ENCODE measurements at regions not wholly inside any gene's neighbourhood (a gene's known extent, or its start where the extent isn't known, plus 50 kb on each side); places are given as distances from the start of the nearest gene placed in this dataset.

DNA sequence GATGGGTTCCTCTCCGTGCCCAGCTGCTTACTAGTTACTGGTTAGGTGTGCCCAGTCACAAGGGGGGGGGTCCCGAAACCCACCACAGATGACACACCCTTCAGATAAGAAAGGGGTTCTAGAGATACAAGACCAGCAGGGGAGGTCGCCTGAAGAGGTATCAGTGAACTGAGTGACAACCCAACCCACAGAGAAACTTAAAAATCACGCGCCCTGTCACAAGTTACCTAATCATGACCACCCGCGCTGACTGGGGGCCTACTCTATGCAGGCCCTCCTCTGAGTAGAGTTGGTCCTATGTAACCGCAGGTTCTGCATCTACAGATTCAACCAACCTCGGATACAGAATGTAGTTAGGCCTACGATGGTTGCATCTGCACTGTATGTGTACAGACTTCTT lies 210.3 kb upstream of the SFSWAP start (continued):
- TF ChIP-seq JUN (IDR thresholded peaks at IDR 0.05; ENCODE audit: low read depth, low read length) (no peak), BRCA1 (IDR thresholded peaks at IDR 0.05; ENCODE audit: low read depth, low read length) (no peak), MAX (IDR thresholded peaks at IDR 0.05) (no peak), TBP (IDR thresholded peaks at IDR 0.05; ENCODE audit: low read depth, low read length) (no peak), CHD2 (IDR thresholded peaks at IDR 0.05; ENCODE audit: low read length) (no peak), RAD21 (IDR thresholded peaks at IDR 0.05 in 1 of 2, conservative IDR thresholded peaks at IDR 0.05 in 1 of 2; ENCODE audit: low read depth in 2 of 2, low read length in 2 of 2) (no peak), BCL11A (IDR thresholded peaks at IDR 0.05; ENCODE audit: low read depth in 2 of 2, low read length in 2 of 2) (no peak), GTF2F1 (IDR thresholded peaks at IDR 0.05; ENCODE audit: borderline replicate concordance, low read depth, low read length) (no peak), KDM4A (IDR thresholded peaks at IDR 0.05; ENCODE audit: low read depth, low read length, severe bottlenecking) (no peak), SP4 (IDR thresholded peaks at IDR 0.05; ENCODE audit: low read length) (no peak)

Measured in H1 (cell line).